ENCODE measurements at regions not wholly inside any gene's neighbourhood (a gene's known extent, or its start where the extent isn't known, plus 50 kb on each side); places are given as distances from the start of the nearest gene placed in this dataset.

DNA sequence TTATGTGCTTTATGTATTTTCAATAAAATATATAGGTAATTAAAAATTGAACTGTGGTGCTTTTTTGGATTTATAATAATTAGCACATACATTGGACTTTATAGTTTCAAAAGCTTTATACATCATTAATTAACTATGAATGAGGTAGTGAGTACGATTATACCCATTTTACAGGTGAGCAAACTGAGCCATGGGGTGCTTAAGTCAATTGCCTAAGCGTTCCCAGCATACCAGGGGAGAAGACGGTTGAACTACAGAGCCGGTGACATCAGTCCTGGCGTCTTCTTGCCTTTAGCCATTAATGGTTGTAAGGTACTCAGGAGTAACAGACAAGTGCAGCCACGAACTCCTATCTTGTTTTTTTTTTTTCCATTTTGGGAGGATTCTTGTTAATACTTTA is 172.8 kb downstream of the GATA3 start:
- DNase-seq (ENCODE audit: low read depth in 2 of 2, low spot score in 1 of 2) = no peak

DNA sequence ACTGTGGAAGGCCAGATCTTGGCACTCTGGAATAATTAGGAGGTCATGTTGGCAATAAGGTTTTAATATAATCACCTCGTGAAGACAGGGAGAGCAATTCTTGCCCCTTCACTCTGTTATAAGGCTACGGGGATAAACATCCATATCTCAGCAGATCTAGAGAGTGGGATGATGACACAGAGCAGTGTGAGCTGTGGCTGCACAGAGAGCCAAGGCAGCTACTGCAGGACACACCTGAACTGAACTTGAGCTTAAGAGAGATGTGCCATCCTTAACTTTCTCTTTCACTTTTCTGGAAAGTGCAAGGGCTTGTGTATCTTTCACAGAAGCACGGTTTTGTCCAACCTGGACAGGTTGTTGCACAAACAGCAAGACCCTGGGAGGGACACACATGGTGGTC is 174.7 kb downstream of the GATA3 start:
- no peak for DNase-seq (ENCODE audit: low read depth in 2 of 2, low spot score in 1 of 2)

GRCh38 chr10:8230902-8231301 is 176.4 kb downstream of the GATA3 start:
- DNase-seq (ENCODE audit: low read depth in 2 of 2, low spot score in 1 of 2) = no peak

DNA sequence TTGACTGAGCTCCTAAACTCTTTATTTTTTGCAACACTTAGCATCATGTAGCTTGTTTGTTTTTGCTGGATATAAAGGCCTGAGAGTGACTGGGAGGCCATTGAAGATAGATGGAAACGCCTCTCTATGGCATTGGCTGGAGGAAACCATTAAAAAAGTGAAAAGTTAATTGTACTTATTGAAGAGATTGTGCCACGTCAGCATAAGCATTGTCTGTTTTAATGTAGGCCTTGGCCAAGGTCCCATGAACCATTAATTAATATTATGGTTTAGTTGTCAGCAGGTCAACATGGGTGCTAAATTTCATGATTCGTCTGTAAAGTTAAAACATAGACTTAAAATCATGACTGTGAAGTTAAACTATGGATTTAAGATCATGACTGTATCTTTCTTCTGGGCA is 178.6 kb downstream of the GATA3 start:
- DNase-seq (ENCODE audit: low read depth in 2 of 2, low spot score in 1 of 2) = no peak

GRCh38 chr10:8233832-8234259 is 179.4 kb downstream of the GATA3 start:
- no peak for DNase-seq (ENCODE audit: low read depth in 2 of 2, low spot score in 1 of 2)

- no peak for DNase-seq (ENCODE audit: low read depth in 2 of 2, low spot score in 1 of 2)
Observed at GRCh38 chr10:8235253-8236027, 181.0 kb downstream of the GATA3 start.

DNA sequence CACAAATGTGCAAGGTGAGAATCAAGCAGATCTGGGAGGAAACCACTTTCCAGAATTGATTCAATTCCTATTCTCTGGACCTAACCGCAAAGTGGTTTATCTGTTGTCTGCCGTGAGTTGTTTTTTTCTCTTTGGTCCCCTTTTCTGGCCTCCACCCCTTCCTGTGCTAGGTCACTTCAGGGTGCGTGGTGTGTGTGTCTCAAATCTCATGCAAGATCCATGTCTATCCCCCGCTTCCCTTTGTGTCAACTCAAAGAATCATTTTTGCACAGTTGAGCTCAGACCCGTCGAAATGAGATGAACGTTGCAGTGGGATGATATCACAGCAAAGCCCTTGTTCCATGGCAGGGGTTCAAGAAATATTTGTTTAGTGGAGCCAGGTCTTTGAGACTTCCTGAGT is 184.5 kb downstream of the GATA3 start:
- DNase-seq (ENCODE audit: low read depth in 2 of 2, low spot score in 1 of 2) = no peak

DNA sequence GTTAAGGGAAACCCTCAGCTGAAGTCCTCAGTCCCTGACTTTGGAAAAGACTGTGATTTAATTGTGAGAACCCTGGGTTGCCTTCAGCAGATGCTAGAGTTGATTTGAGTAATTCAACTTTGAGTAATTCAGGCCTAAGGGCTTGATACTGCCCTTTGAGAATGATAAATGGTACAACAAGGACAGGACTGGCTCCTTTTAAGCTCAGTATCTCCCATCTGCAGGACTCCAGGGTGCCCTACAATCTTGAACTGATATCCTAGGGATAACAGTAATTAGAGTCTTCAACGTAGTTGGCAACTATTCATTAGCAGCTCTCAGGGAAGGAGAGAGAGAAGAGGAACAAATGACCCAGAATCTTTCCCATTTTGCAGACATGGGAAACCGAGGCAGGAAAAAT is 186.4 kb downstream of the GATA3 start:
- no peak for DNase-seq (ENCODE audit: low read depth in 2 of 2, low spot score in 1 of 2)

GRCh38 chr10:8242295-8242872 is 187.9 kb downstream of the GATA3 start:
- DNase-seq (ENCODE audit: low read depth in 2 of 2, low spot score in 1 of 2) = no peak

- DNase-seq (ENCODE audit: low read depth in 2 of 2, low spot score in 1 of 2) = no peak
Observed at GRCh38 chr10:8245131-8245813, 190.8 kb downstream of the GATA3 start.

GRCh38 chr10:8245814-8246142 is 191.3 kb downstream of the GATA3 start:
- no peak for DNase-seq (ENCODE audit: low read depth in 2 of 2, low spot score in 1 of 2)

DNA sequence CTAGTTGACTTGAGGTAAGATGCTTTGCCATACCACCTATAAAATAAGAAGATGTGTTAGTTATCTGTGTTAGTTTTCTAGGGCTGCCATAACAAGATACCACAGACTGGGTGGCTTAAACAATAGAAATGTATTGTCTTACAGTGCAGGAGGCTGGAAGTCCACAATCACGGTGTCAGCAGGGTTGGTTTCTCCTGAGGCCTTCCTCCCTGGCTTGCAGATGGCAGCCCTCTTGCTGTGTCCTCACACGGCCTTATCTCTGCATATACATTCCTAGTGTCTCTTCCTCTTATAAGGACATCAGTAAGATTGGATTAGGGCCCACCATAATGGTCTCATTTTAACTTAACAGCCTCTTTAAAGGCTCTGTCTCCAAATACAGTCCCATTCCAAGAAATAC is 192.1 kb downstream of the GATA3 start:
- DNase-seq (ENCODE audit: low read depth in 2 of 2, low spot score in 1 of 2) = no peak

GRCh38 chr10:8247191-8247590 is 192.7 kb downstream of the GATA3 start:
- DNase-seq (ENCODE audit: low read depth in 2 of 2, low spot score in 1 of 2) = no peak

GRCh38 chr10:8248868-8249267 is 194.4 kb downstream of the GATA3 start:
- DNase-seq (ENCODE audit: low read depth in 2 of 2, low spot score in 1 of 2) = no peak

GRCh38 chr10:8254350-8254749 is 199.9 kb downstream of the GATA3 start:
- DNase-seq (ENCODE audit: low read depth in 2 of 2, low spot score in 1 of 2) = no peak

DNA sequence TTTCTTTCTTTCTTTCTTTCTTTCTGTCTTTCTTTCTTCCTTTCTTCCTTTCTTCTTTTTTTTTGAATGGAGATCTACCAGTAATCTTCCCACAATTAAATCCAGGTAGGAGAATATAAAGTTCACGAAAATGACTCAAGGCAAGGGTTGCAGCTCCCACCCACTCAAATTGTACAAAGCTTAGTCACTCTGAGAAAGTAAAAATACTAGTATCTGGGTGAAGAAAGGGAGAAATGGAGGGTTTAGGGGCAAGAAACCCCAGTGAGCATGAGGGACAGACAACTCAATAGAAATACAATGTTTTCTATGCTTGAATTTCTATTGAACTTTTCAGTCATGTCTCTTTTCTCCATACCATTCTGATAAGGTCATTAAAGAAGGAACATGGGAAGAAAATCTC is 200.8 kb downstream of the GATA3 start:
- DNase-seq (ENCODE audit: low read depth in 2 of 2, low spot score in 1 of 2) = no peak

DNA sequence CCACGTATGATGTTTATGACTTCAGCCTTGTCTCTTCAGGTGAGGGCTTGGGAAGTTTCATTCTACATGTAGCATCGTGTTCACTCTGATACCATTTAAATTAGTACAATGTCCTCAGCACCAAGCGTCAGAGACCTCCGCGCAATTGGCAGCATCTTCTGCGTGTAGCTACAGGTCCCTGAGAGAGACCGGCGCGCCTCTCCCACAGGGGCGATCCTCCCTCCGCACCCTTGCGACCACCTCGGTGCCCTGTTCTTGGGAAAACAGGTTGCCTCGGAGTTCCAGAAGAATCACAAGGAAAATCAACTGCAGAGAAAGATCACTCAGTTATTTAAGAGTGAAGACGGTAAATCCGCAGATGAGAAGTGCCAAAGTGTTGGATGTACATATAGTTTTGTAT is 206.2 kb downstream of the GATA3 start:
- DNase-seq (ENCODE audit: low read depth in 2 of 2, low spot score in 1 of 2) = no peak

DNA sequence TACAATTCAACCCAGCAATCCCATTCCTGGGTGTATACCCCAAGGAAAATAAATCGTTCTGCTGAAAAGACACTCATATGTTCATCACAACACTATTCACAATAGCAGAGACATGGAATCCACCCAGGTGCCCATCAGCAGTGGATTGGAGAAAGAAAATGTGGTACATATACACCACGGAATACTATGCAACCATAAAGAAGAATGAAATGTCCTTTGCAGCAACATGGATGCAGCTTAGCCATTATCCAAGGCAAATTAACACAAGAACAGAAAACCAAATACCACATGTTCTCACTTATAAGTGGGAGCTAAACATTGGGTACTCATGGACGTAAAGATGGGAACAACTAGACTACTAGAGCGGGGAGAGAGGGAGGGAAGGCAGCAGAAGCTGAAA is 207.8 kb downstream of the GATA3 start:
- no peak for DNase-seq (ENCODE audit: low read depth in 2 of 2, low spot score in 1 of 2)

GRCh38 chr10:8269976-8270375 is 215.5 kb downstream of the GATA3 start:
- DNase-seq (ENCODE audit: low read depth in 2 of 2, low spot score in 1 of 2) = no peak

DNA sequence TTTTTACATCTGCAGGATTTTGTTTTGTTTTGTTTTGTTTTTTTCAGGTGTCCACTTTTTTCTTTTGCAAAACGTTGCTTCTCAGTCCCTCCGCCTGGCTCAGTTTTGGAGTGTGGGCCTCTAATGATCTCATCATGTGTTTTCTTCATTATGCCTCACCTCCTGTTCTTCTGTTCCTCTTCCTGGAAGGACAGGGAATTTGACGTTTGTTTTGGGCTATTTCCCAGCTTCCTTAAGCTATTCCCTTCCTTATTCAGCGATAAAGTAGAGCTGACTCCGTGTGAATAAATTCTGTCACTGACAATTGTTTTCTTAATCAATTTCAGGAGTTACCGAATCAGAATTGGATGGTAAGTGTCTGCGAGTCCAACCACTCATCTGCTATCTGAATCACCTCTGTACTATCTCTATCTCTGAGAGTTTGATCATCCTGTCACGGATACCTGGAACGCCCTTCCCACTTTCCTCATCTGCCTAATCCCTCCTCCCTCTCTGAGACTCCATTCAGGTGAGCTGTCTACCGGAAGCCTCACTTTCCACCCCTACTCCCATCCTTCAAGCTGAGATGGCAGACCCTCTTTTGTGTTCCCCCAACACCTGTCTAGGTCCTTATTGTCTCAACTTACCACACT is 218.4 kb downstream of the GATA3 start:
- DNase-seq (ENCODE audit: low read depth in 2 of 2, low spot score in 1 of 2) = no peak

DNA sequence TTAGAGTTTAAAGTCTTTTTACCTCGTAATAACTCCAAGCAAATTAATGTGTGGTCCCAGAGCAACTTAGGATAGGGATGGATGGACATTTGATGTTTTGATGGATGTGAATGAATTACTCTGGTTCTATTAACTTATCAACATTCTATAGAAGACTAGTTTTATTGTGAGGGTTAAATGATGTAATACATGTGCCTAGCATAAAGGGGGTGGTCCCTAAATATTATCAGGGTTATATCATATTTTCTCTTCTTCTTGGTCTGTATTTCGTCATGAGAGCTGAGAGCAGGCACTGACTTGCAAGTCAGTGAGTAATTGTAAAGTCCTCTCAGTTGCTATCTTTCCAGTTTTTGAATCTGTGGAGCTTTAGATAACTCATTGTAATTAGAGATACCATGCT is 219.3 kb downstream of the GATA3 start:
- no peak for DNase-seq (ENCODE audit: low read depth in 2 of 2, low spot score in 1 of 2)

DNA sequence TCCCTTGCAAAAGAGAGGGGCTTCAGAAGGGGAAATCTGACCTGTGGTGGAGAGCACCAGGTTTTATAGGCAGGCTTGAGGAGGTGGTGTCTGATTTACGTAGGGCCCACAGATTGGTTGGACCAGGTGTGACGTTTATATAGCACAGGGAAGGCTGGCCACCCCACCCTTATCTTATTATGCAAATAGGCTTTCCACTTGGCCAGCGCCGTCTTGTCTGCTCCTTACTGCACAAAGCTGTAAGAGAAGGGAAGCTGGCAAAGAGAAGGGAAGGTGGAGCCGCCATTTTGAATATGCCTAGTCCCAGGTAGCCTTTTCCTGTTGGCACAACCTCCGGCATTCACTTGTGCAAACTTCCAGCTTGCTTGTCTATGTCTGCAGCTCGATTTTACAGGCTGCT is 221.4 kb downstream of the GATA3 start:
- DNase-seq (ENCODE audit: low read depth in 2 of 2, low spot score in 1 of 2) = no peak
